Rectal smooth muscle tissue (tissue), 1 donor: ENCODE measurements at regions not wholly inside any gene's neighbourhood (a gene's known extent, or its start where the extent isn't known, plus 50 kb on each side); places are given as distances from the start of the nearest gene placed in this dataset.

Experiments
- H3K27ac ChIP-seq: one replicate; pipeline ENCODE4 v1.7.0; 2013; ENCODE audit warnings: low read depth, low read length, inconsistent platforms
- H3K27me3 ChIP-seq: one replicate; pipeline ENCODE4 v1.7.0; 2013; ENCODE audit warnings: low read length; ENCODE audit not compliant: control insufficient read depth, insufficient read depth
- H3K36me3 ChIP-seq: one replicate; pipeline ENCODE4 v1.7.0; 2013; ENCODE audit warnings: low read length; ENCODE audit not compliant: control insufficient read depth, insufficient read depth
- H3K4me1 ChIP-seq: one replicate; pipeline ENCODE4 v1.7.0; 2013; ENCODE audit warnings: low read length; ENCODE audit not compliant: control insufficient read depth, insufficient read depth
- H3K4me3 ChIP-seq: one replicate; pipeline ENCODE4 v1.7.0; 2013; ENCODE audit warnings: low read length
- H3K9ac ChIP-seq: one replicate; pipeline ENCODE4 v1.7.0; 2013; ENCODE audit warnings: low read length

DNA sequence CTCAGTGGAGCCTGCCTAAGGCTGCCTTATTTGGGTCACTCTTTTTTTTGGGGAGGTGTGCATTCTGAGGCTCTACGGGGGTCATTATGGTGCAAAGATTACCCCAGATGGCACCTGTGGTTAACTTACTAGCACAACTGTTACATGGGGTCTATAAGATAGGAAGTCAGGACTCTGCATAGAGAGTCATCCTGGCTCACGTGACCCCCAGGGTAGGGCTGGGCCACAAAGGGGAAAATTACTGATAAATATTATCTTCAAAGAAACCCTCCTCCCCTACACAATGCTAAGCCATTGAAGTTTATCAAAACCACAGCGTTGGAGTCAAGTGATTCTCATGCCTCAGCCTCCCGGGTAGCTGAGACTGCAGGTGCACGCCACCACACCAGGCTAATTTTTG lies 397.1 kb downstream of the MN1 start:
- Histone ChIP-seq H3K4me1 (no peaks in the 10 kb centered on the region), H3K27me3 (no peaks in the 10 kb centered on the region), H3K36me3 (no peaks in the 10 kb centered on the region), H3K9ac (no peak overlapping the region), H3K4me3 (no peak overlapping the region), H3K27ac (no peak overlapping the region)

DNA sequence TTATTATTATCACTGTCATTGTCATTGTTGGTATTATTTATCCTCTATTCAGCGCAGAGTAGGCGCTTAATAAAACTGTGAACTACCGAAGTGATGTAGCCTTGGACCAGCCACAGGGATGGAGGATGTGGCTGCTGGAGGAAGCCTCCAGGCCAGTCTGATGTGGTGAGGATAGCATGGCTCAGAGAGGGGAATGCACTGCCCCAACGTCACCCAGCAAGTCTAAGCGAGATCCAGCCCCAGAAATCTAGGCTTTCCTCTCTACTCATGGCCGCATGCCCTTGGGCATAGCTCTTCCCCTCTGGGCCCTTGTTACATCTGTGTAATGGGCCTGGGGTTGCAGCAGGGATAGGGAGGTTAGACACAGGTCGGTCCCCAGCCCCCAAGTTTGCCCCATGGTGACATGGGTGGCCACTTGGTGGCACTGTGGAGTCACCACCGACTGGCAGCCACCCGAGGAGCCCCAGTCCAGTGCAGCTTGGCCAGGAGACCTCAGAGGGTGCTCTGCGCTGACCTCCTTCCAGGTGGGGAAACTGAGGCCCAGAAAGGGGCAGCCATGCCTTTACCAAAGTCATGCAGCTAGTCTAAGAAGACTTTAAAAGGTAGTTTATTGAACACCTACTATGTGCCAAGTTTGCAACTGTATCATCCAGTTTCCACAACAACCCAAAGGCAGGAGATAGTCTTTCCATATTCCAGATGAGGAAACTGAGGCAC lies 395.7 kb downstream of the MN1 start:
- no peak overlapping the region for H3K4me3 ChIP-seq
- H3K27me3 ChIP-seq: no peaks in the 10 kb centered on the region
- no peak overlapping the region for H3K27ac ChIP-seq
- no peaks in the 10 kb centered on the region for H3K4me1 ChIP-seq
- no peaks in the 10 kb centered on the region for H3K36me3 ChIP-seq
- H3K9ac ChIP-seq: no peak overlapping the region

DNA sequence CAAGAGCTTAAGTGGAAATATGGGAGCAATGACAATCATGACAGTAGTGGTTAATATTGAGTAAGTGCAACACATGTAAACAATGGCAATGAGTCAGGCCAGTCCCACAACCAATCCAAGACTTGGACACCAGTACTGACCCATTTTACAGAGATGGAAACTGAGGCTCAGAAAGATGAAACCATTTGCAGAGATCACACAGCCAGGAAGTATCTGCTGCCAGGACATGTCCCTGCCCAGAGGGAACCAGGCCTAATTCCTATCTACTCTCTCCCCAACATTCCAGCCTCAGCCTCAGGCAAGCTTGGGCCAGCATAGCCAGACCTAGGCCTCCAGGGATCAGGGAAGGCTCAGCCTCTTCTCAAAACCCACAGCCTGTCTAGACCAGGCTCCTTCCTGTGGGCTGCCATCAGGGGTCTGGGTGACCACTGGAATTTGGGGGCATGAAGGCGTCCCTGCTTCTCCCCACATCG lies 395.1 kb downstream of the MN1 start:
- H3K4me1 ChIP-seq: no peaks in the 10 kb centered on the region
- no peaks in the 10 kb centered on the region for H3K27me3 ChIP-seq
- H3K4me3 ChIP-seq: no peak overlapping the region
- H3K27ac ChIP-seq: no peak overlapping the region
- H3K9ac ChIP-seq: no peak overlapping the region
- H3K36me3 ChIP-seq: no peaks in the 10 kb centered on the region

DNA sequence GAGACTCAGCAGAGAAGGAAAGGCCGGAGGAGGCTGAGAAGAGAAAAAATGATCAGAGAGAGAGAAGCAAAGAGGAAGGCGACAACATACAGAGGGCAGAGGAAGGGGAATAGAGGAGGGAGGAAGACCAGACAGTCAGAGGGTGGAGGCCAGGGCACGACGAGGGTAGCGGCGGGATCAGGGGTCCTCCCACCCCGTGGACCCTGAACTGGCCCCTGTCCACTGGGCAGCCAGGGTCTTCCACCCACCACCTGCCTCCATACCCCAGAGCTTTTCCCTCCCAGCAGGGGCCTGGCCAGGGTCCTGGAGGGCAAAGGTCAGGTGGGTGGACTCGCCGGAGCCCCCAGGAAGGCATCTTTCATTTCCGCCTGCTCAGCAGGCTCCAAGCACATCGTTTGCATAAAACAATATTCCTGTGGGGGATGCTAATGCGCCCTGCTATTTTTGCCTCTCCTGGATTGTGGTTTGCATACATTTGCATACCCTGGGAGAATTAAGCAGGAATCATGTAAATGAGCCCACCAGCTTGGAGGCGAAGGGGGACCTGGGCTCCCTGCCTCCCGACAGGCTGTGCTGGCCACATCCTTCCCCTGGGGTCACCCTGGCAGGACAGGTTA lies 394.1 kb downstream of the MN1 start:
- no peak overlapping the region for H3K27ac ChIP-seq
- no peaks in the 10 kb centered on the region for H3K4me1 ChIP-seq
- H3K9ac ChIP-seq: no peak overlapping the region
- H3K4me3 ChIP-seq: no peak overlapping the region
- no peaks in the 10 kb centered on the region for H3K36me3 ChIP-seq
- no peaks in the 10 kb centered on the region for H3K27me3 ChIP-seq

DNA sequence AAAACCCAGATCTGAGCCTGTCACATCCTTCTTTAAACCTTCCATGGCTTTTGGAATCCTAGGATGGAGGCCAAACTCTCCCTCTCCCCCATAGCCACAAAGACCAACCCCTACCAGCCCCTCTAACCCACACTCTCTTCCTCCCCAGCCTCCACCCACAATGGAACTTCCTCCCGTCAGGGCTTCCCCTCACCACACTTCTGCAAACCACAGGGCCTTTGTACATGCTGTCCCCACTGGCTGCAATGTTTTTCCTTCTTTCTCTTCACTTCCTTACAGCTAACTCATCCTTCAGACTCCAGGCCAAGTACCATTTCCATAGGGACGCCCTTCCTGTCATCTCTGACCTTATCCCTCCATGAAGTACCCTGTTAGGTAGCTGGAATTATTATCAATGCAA lies 393.5 kb downstream of the MN1 start:
- no peak overlapping the region for H3K4me3 ChIP-seq
- no peaks in the 10 kb centered on the region for H3K4me1 ChIP-seq
- H3K9ac ChIP-seq: no peak overlapping the region
- no peaks in the 10 kb centered on the region for H3K36me3 ChIP-seq
- H3K27ac ChIP-seq: no peak overlapping the region
- H3K27me3 ChIP-seq: no peaks in the 10 kb centered on the region

DNA sequence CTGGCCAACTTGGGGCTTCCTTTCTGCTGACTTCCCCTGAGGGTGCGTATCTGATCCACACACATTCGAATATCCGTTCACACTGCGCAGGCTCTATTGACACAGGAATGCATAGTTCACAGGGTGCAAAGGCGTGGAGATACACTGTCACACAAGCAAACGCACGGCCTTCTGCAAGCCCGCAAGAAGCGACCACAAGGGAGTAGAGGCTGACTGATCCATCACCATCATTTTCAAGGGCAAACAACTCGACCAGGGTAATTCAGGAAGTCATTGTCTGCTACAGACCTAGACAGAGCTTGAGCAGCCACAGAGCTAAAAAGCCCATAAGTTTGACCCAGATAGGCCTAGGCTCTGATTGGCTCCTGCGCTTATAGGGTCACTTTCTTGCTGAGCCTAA lies 392.3 kb downstream of the MN1 start:
- Histone ChIP-seq H3K27me3 (no peaks in the 10 kb centered on the region), H3K36me3 (no peaks in the 10 kb centered on the region), H3K27ac (no peak overlapping the region)

DNA sequence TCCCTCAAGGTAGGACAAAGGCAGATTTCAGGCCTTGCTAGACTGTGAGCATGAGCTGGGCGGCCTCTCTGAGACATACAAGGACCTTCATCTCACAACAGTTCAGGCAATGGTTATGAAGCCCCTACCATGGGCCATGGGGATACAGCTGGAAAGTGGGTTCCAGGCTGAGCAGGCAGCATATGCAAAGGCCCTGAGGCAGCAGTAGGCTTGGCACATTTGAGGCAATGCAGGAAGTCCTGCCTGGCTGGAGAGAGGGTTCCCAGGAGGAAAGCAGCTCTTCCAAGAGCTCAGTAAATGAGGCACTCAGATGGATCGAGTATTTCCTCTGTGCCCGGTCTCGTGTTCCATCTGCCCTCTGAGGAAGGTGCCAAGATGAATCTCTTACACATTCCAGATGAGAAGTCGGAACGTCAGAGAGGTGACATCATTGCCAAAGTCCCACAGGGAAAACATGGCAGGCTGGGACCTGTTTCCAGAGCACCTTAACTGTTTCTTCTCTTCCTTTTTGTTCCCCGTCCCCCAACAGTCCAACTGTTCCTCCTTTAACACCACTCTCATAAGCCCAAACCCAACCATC lies 388.6 kb downstream of the MN1 start:
- Histone ChIP-seq H3K36me3 (no peaks in the 10 kb centered on the region), H3K4me1 (no peaks in the 10 kb centered on the region), H3K9ac (no peak overlapping the region), H3K4me3 (no peak overlapping the region), H3K27ac (no peak overlapping the region), H3K27me3 (no peaks in the 10 kb centered on the region)

More for the DNA sequence above, 392.3 kb downstream of the MN1 start:
- H3K9ac ChIP-seq: no peak overlapping the region
- no peak overlapping the region for H3K4me3 ChIP-seq
- no peaks in the 10 kb centered on the region for H3K4me1 ChIP-seq

DNA sequence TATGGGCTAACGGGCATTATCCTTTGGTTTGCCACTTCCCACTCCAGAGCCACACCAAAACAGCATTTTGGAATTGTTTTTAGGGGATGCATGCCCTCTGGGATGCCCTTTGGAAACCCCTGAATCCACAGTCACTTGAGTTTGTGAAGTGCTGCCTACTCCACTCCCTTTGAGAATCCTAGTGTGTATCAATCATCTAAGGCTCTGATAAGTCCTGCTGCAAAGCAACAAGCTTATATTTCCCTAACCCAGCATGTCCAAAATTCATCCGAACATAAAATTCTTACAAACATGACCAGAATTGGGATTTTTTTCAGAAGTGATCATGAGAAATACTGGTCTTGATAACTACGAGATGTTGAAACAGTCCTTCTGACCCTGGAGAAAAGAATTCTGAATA lies 387.9 kb downstream of the MN1 start:
- H3K9ac ChIP-seq: no peak overlapping the region
- no peak overlapping the region for H3K27ac ChIP-seq
- no peaks in the 10 kb centered on the region for H3K36me3 ChIP-seq
- no peaks in the 10 kb centered on the region for H3K4me1 ChIP-seq
- no peak overlapping the region for H3K4me3 ChIP-seq
- no peaks in the 10 kb centered on the region for H3K27me3 ChIP-seq

DNA sequence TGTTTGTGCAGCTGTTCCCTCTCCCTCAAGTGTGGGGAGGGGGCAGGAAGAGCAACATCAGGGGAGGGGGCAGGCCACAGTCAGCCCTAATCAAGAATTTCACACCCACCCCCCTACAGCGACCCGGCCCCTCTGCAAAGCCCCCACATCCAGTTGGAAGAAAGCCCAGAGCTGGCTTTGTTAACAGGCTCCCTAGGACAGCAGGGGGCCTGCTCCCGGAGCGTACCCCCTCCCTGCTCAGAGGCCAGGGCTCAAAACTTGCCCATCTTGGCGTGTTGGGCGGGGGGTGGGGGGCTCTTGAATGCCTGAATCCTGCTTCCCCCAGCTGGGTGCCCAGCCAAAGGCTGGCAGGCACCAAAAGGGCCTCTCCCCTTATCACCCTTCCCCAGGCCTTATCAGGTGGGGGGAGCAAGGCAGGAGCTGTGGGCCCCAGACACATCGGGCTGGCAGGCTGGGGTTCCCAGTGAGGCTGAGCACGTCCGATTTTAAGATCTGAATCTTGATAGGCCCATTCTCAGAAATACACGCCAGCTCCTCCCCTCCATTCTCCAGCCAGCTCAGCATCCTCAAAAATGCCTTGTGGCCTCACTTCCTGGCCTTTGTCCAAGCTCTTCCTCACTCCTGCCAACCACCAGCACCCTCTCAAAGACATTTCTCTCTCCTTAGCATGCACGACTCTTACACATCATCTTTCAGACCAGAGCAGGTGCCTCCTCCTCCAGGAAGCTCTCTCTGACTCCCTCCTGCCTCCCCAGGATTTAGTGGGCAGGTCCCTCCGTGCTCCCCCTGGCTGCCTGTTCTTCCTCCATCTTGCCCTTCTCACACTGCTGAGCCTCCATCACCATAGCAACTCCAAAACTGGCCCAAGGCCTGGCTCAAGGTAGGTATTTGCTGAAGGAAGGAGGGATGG lies 384.8 kb downstream of the MN1 start:
- Histone ChIP-seq H3K27me3 (no peaks in the 10 kb centered on the region), H3K9ac (no peak overlapping the region), H3K4me1 (peaks cover 9% of the 10 kb centered on the region), H3K36me3 (no peaks in the 10 kb centered on the region), H3K27ac (no peak overlapping the region), H3K4me3 (no peak overlapping the region)

DNA sequence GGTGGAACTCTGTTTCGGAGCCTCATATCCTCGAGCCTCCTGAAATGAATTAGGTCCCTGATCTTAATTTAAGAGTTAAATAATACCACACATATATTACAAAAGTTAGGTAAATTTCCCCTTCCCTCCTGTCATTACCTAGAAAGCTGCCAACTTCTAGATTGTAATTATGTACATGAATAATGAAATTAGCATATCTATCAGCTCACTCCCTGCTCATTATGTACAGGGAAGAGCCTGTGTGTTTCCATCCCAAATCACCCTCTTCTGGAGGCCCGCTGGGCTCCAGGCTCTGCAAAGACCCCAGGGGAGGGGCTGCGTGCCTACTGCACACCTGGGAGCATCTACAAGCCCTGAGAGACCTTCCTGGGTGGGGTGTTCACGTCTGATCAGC lies 384.1 kb downstream of the MN1 start:
- peaks cover 9% of the 10 kb centered on the region for H3K4me1 ChIP-seq
- H3K27me3 ChIP-seq: no peaks in the 10 kb centered on the region
- H3K36me3 ChIP-seq: no peaks in the 10 kb centered on the region
- no peak overlapping the region for H3K9ac ChIP-seq
- no peak overlapping the region for H3K4me3 ChIP-seq
- no peak overlapping the region for H3K27ac ChIP-seq

DNA sequence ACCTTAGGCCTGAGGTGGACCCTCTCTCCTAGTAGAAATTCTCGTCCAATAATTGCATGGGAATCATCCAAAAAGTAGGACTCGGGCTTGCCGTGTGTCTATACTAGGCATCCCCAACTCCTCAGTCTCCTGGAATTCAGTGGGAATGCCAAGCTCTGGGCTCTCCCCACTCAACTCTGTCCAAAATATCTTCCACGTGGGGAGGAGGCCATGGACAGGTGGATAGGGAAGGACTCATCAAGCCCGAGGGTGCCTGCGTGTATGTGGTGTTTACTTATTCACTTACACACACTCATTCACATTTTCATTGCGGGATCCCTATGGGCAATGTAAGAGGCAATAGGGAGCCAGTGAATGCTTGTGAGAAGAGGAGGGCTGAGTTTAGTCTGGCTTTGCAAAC lies 383.3 kb downstream of the MN1 start:
- no peak overlapping the region for H3K9ac ChIP-seq
- H3K4me3 ChIP-seq: no peak overlapping the region
- no peaks in the 10 kb centered on the region for H3K27me3 ChIP-seq
- H3K4me1 ChIP-seq: peaks cover 9% of the 10 kb centered on the region
- H3K27ac ChIP-seq: no peak overlapping the region
- no peaks in the 10 kb centered on the region for H3K36me3 ChIP-seq

DNA sequence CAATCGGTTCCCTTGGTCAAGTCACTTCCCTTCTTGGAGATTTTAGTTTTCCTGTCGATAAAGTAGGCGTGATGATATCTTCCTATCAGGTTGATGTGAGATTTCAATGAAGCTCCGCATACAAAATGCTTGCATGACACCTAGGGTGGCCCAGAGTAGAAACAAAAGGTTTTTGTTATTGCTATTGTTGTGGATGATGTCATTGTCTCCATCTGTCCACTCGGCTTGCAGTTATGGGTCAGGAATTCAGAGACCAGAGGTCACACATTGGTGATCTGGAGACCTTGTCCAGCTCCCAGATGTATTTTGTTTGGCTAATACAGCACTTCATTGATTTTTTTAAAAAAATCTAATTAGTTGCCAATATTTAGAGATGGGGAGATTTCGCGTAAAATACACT lies 382.1 kb downstream of the MN1 start:
- H3K9ac ChIP-seq: no peak overlapping the region
- H3K4me3 ChIP-seq: no peak overlapping the region
- no peaks in the 10 kb centered on the region for H3K27me3 ChIP-seq
- H3K27ac ChIP-seq: no peak overlapping the region
- peaks cover 9% of the 10 kb centered on the region for H3K4me1 ChIP-seq
- no peaks in the 10 kb centered on the region for H3K36me3 ChIP-seq
